Mucosa of rectum (tissue), 2 donors: ENCODE measurements at regions not wholly inside any gene's neighbourhood (a gene's known extent, or its start where the extent isn't known, plus 50 kb on each side); places are given as distances from the start of the nearest gene placed in this dataset.
"Not testable (repeated sequence)": the region's sequence is repeated elsewhere in the genome, so short reads cannot be mapped to it uniquely, and the experiment has no call there.

Experiments
- H3K27ac ChIP-seq, 2 donors: one replicate each; pipeline ENCODE4 v1.7.0; 2013; ENCODE audit warnings: inconsistent platforms in 2 of 2, low read depth in 2 of 2, low read length in 2 of 2
- H3K27me3 ChIP-seq, 2 donors: one replicate each; pipeline ENCODE4 v1.7.0; 2013; ENCODE audit warnings: low read length in 2 of 2; ENCODE audit not compliant: control insufficient read depth in 2 of 2, insufficient read depth in 2 of 2
- H3K36me3 ChIP-seq, 2 donors: one replicate each; pipeline ENCODE4 v1.7.0; 2013; ENCODE audit warnings: low read length in 2 of 2; ENCODE audit not compliant: control insufficient read depth in 2 of 2, insufficient read depth in 2 of 2
- H3K4me1 ChIP-seq, 2 donors: one replicate each; pipeline ENCODE4 v1.7.0; 2013; ENCODE audit warnings: low read length in 2 of 2, mild to moderate bottlenecking in 1 of 2; ENCODE audit not compliant: control insufficient read depth in 2 of 2, insufficient read depth in 2 of 2
- H3K4me3 ChIP-seq, 2 donors: one replicate each; pipeline ENCODE4 v1.7.0; 2013; ENCODE audit warnings: low read length in 2 of 2
- H3K9ac ChIP-seq, 2 donors: one replicate each; pipeline ENCODE4 v1.7.0; 2013; ENCODE audit warnings: low read length in 2 of 2, low read depth in 1 of 2, mild to moderate bottlenecking in 1 of 2
- H3K9me3 ChIP-seq, 2 donors: one replicate each; pipeline ENCODE4 v1.7.0; 2013; ENCODE audit warnings: low read length in 2 of 2; ENCODE audit not compliant: control insufficient read depth in 2 of 2
- donor health status: healthy.
- donor health status: Normal muscosa, but diverticular disease.

DNA sequence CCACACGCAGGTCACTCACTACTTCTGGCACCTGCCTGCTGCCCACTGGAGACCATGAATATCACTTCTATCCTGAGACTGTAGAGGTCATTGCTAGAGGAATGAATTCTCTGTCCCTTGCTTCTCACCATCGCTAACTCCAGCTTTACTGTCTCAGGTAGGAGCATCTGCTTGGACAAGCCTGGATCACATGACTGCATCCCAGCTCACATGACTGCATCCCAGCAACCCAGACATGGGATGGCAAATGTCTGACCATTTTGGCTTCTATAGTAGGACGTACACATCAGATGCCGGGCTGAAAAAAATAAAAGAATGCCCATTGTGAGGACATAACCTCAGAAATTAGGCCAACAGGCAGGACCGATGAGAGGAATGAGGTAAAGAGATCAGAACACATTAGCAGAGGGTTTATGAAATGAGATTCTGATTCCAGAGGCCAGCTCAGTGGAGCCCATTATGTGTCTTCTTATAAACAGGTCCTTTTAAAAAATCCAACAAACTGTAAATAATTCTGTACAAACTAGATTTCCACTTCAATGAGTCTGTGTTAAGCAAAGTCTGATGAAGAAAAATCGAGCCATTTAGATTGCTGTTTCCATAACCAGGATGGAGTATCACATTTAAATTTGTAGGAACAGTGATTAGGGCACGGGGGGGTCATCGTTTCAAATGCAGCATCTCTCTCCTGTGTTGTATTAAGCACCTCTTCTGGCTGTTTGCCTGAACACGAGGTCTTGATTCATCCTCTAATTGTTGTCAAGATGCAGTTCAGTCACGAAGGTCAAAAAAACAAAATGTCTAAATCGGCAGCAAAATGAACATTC, 126.7 kb downstream of the MTHFS start:
- no peak overlapping the region for H3K27ac ChIP-seq
- H3K9me3 ChIP-seq, result no peaks in the 10 kb centered on the region
- no peak overlapping the region for H3K9ac ChIP-seq
- H3K4me1 ChIP-seq, result no peaks in the 10 kb centered on the region
- no peaks in the 10 kb centered on the region for H3K36me3 ChIP-seq
- H3K4me3 ChIP-seq, result no peak overlapping the region
- H3K27me3 ChIP-seq, result no peaks in the 10 kb centered on the region

DNA sequence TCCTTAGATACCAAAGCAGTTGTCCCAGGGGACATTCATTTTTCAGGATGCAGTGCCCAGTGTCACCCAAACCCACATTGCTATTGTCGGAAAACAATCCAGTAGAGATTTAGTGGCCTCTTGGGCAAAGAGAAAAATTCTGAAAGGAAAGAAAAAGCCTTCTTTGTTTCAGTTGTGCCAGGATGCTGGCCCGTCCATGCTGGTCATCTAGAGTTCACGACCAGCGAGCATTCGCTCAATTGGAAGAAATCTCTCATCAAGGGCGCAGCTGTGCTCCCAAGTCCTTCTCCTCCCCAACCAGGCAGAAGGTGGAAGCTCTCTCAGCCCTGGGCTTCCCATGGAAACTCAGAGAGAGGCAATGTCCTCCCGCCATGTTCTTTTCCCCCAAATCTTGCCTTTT, 123.7 kb downstream of the MTHFS start:
- no peak overlapping the region for H3K9ac ChIP-seq

DNA sequence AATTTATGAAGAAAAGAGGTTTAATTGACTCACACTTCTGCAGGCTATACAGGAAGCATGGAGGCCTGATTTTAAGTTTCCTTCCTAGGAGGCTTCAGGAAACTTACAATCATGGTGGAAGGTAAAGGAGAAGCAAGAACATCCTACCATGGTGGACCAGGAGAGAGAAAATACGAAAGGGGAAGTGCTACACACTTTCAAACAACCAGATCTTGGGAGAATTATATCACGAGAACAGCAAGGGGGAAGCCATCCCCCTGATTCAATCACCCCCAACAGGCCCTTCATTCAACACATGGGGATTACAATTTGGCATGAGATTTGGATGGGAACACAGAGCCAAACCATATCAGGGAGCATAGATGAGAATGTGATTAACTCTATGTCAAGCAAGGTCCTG, 121.0 kb downstream of the MTHFS start:
- Histone ChIP-seq H3K27ac (no peak overlapping the region), H3K9ac (no peak overlapping the region), H3K9me3 (no peaks in the 10 kb centered on the region), H3K4me1 (no peaks in the 10 kb centered on the region), H3K27me3 (peaks cover 0 to 3% of the 10 kb centered on the region in 2 donors), H3K4me3 (no peak overlapping the region), H3K36me3 (no peaks in the 10 kb centered on the region)

More for the DNA sequence above, 123.7 kb downstream of the MTHFS start:
- H3K27ac ChIP-seq, result no peak overlapping the region
- no peaks in the 10 kb centered on the region for H3K36me3 ChIP-seq
- no peak overlapping the region for H3K4me3 ChIP-seq
- H3K9me3 ChIP-seq, result no peaks in the 10 kb centered on the region
- no peaks in the 10 kb centered on the region for H3K27me3 ChIP-seq
- H3K4me1 ChIP-seq, result no peaks in the 10 kb centered on the region

DNA sequence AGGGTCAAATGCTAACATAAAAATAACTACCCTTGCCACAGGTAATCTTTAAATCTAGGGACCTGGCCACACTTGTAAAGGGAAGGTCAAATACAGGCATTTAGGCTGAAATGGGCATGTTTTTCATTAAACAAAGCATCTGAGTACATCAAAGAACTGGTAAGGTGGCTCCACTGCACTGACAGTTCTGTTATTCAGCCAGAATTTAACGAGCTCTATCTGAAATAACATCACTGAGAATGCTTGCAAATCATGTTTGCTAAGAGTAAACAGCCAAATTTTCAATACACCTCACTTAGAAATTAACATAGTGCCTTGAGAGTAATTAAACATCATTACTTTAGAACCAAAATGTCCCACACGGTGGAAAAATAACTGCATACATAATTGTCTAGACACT, 118.9 kb downstream of the MTHFS start:
- Histone ChIP-seq H3K36me3 (no peaks in the 10 kb centered on the region), H3K9me3 (no peaks in the 10 kb centered on the region), H3K27ac (no peak overlapping the region), H3K27me3 (peaks cover 0 to 3% of the 10 kb centered on the region in 2 donors), H3K4me1 (no peaks in the 10 kb centered on the region), H3K9ac (no peak overlapping the region), H3K4me3 (no peak overlapping the region)

DNA sequence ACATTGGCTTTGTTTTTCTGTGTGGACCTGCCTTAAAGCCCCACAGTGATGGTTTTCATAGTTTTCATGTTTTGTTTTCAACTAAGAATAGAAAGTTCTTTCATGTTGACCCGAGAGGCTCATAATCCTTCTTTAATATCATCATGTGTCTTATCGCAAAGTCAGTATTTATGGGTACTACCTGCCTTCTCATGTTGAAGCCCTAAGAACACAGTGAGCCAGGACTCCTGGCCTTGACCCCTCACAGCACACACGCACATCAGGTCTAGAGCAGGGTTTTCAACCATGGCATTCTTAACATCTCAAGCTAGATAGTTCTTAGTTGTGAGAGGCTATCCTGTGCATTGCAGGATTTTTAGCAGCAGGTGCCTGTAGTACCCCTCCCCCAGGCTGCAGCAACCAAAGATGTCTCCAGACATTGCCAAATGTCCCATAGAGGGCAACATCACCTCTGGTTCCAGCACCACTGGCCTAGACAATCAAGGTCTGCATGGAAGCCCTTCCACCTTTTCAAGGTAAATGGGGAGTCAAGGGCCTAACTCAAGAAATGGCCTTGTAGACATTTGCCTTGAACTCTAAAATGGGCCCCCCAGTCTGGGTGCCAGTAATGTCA, 118.3 kb downstream of the MTHFS start:
- no peaks in the 10 kb centered on the region for H3K4me1 ChIP-seq
- no peak overlapping the region for H3K27ac ChIP-seq

GRCh38 chr15:79779746-79780145, 117.1 kb downstream of the MTHFS start:
- H3K27me3 ChIP-seq, result peaks cover 0 to 3% of the 10 kb centered on the region in 2 donors
- no peak overlapping the region for H3K9ac ChIP-seq
- no peaks in the 10 kb centered on the region for H3K36me3 ChIP-seq
- no peak overlapping the region for H3K27ac ChIP-seq
- H3K4me1 ChIP-seq, result no peaks in the 10 kb centered on the region
- no peak overlapping the region for H3K4me3 ChIP-seq
- H3K9me3 ChIP-seq, result no peaks in the 10 kb centered on the region

More for the DNA sequence above, 118.3 kb downstream of the MTHFS start:
- Histone ChIP-seq H3K9ac (no peak overlapping the region), H3K4me3 (no peak overlapping the region), H3K9me3 (no peaks in the 10 kb centered on the region), H3K27me3 (peaks cover 0 to 3% of the 10 kb centered on the region in 2 donors), H3K36me3 (no peaks in the 10 kb centered on the region)

GRCh38 chr15:79782307-79782706, 114.5 kb downstream of the MTHFS start:
- H3K27me3 ChIP-seq, H3K27ac ChIP-seq, H3K9ac ChIP-seq, H3K9me3 ChIP-seq, H3K4me1 ChIP-seq, H3K36me3 ChIP-seq, H3K4me3 ChIP-seq: not testable (repeated sequence)
